CD4-positive, alpha-beta T cell treated with Interleukin-10 for 1 hour (primary cell): ENCODE measurements at regions not wholly inside any gene's neighbourhood (a gene's known extent, or its start where the extent isn't known, plus 50 kb on each side); places are given as distances from the start of the nearest gene placed in this dataset.

Experiments used
- DNase-seq: peaks from one replicate; pipeline ENCODE4 v3.0.0-alpha.2; 2020

DNA sequence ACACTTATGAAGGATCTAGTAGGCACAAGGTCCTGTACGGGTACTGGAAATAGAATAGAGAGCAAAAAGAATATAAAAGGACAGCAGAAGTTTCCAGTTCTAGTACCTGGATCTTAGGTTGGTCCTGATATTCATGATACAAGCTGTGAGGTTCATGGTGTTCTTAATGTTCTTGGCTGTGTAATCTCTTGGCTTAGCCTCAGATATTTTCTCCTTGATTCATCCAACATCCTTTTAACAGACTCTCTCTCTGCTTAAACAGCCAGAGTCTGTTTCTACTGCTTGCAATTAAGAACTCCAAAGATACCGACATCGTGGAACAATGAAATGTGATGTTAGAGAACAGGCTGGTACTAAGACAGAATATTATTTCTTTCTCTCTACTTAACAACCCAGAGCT, 49.9 kb downstream of the CNTN3 start:
- no peak for DNase-seq

DNA sequence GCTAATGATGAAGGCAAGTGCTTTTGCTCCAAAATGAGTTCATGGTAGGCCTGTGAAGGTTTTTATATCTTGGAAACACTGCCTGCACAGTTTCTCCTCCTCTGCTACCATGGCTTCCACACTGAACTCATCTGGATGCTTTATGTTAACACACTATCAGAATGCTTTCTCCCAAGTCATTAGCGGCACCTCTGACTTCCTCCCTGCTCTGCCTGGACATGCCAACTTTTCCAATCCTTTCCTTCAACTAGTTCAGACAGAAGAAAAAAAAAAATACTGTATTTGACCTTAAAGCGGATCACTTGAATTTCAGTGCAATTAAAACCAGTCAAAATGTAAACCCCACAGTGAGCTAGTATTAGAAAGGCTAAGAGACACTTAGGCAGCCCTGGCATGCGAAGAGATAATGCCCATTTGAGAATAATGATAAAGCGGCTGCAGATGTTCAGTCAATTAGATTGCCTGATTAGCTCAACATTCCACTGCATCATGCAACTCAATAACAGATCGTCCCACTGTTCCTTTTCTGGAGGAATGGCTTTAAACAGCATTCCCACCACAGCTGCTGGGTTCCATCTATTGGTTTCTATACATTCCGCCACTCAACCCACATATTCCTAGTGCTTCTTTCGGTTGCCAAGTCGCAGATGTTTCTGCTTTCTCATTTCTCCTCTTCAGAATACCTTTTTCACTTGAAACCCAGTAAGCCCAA, 51.7 kb downstream of the CNTN3 start:
- no peak for DNase-seq

DNA sequence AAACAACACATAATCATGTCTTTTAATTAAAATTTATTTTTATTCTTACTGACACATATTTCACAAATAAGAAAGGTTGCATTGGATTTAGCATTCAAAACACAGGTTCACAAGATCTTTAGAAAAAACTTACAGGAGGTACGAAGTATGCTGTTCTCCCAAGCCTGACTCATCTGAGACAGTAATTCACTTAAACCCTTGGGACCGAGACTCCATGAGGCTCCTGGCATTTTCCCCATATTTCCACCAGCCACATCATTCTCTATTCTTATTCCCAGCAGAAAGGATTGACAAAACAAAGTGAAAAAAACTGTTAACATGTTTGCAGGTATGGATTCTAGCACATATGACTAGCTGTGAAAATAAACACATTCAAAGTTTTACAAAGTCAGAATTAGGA, 52.6 kb downstream of the CNTN3 start:
- DNase-seq = no peak

DNA sequence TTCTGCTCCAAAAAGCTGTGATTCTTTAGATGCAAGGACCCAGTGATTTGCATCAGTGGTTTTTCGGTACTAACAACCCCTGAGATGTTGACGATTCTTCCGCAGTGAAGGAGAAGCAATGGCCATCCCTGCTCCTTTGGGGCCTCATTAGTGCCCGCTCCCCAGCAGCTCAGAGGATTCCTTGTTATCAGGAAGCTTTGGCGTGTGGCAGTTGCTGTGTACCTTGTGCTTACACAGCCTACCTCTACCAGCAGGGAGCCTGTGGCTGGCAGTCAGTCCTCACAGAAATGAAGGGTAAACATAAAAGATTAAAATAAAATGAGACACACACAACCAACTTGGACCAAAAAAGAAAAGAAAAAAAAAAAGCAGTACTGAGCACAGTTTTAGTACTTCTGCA, 55.2 kb downstream of the CNTN3 start:
- DNase-seq = no peak

DNA sequence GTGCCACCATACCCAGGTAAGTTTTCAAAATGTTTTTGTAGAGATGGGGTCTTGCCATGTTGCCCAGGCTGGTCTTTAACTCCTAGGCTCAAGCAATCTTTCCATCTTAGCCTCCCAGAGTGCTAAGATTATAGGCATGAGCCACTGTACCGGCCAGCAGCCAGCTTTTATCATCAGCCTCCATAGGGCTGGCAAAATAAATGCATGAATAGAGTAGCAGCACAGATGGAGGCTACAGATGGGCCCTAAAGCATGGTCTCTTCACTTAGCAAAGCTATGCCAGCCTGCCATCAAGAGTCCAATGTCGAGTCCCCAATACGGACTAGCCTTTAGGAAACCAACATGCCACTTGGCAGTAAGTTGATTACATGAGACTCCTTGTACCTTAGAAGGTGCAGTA, 63.8 kb downstream of the CNTN3 start:
- no peak for DNase-seq

DNA sequence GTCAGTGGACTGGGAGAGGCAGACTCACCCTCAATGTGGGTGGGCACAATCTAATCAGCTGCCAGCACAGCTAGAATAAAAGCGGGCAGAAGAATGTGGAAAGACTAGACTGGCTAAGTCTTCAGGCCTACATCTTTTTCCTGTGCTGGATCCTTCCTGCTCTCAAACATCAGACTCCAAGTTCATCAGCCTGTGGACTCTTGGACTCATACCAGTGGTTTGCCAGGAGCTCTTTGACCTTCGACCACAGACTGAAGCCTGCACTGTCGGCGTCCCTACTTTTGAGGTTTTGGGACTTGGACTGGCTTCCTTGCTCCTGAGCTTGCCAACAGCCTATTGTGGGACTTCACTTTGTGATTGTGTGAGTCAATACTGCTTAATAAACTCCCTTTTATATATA, 68.0 kb downstream of the CNTN3 start:
- no peak for DNase-seq

DNA sequence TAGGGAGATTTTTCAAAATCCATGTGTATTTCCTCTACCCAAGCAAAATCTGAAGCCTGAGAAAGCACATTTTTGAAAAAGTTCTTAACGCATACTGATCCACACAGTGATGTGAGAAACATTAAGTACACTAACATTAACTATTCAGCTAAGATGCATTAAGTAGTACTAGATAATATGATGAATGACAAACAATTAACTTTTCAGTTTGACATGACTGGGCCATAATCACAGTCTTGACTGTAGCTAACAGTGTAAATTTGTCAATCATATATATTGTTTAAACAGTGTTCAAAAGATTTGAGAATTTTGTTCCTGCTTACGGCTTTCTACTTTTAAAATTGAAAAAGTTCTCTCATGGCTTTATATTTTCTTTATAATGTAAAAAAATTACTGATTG, 72.0 kb downstream of the CNTN3 start:
- DNase-seq = no peak

DNA sequence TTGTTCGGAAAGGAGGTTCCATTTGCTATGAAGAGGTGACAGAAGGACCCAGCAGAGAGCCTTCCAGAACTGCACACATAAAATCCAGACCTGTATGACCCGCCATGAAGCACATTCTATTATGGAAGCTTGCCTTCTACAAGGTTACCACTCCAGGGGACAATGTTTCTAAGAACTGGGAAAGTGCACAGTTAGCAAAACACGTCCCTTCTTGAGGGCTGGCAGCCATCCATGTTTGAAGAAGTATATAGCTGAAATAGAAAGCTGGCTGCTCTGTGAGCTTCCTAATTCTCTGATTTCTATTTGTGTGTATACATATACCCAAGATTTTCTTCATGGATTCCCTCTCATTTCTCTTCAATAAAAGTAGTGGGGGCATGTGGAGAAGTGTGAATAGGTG, 74.6 kb downstream of the CNTN3 start:
- DNase-seq = no peak

DNA sequence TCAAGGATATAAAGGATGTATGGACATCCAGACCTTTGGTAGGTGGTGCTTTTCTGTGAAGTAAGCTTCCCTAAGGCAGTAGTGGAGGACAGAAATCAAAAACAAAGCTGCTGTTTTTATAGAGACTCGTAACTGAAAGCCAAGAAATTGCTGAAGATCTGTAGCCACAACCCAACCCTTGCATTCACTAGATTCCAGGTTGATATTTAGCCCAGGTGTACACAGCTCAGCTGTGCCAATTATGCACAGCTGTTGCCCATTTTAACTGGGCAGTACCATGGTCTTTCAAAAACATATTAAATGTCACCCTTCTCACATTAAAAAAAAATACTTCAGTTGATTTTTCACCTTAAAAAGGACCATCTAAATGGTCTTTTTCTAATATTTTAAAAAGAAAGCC, 75.8 kb downstream of the CNTN3 start:
- DNase-seq = no peak

DNA sequence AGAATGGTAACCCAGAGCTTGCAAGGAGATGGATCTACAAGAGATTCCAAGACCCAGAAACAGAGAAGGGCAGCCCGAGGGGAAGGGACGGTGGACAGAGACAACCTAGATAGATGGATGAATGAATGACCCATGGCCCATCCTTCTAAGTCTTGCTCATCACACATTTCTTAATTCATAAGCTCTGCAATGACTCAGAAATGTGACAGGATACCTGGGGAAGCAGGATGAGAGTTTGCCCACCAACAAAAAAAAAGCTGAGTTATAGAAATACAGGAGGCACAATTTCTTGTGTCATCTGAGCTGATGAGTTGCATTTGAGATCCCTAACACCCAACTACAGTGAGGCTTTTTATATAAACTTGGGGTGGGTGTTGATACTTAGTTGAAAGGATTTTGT, 76.6 kb downstream of the CNTN3 start:
- no peak for DNase-seq

DNA sequence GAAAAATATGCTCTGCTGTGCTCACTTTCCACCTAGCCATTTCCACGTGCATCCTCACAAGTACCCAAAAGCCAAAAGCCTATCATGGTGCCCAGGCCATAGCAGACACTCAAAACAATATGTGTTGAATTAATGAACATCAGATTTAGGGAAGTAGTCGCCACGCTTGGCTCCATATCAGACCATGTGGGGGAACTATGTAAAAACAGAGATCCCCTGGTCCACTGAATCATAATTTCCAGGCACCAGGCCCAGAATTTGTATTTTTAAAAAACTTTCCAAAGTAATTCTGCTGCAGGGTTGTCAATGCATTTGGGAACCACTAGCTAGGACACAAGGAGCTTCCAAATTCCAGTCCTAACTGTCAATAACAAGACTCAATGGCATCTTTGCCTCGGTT, 77.3 kb downstream of the CNTN3 start:
- DNase-seq = no peak

DNA sequence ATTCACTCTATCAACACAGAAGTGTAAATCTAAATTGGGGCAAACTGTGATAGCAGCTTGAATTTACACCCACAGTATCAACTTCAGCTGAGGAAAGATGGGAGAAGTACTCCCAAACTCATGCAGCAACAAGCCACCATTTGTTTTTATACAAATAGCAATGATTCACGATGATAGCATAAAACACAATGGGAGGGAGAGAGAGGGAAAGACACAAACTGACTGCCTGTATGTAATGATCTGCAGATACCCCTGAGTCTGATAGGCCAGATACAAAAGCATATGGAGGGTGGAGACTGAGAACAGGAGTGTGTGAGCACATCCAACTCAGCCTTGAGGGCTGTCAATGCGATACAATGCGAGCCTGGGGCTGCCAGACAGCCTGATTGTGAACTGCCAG, 79.2 kb downstream of the CNTN3 start:
- no peak for DNase-seq

DNA sequence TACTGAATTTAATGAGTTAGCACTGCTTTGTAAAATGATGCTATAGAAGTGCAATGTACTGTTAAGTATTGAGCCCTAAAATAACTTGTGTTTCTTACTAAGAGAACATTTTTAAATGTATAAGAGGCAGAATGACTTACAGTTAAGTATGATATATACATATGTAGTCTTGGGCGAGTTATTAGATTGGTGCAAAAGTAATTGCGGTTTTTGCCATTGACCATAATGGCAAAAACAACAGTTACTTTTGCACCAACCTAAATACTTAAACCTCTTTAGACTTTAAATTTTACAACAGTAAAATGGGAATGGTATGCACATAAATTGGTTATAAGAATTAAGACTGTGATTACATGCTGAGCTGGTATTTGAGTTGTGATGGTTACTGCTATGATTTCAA, 79.8 kb downstream of the CNTN3 start:
- DNase-seq = no peak

DNA sequence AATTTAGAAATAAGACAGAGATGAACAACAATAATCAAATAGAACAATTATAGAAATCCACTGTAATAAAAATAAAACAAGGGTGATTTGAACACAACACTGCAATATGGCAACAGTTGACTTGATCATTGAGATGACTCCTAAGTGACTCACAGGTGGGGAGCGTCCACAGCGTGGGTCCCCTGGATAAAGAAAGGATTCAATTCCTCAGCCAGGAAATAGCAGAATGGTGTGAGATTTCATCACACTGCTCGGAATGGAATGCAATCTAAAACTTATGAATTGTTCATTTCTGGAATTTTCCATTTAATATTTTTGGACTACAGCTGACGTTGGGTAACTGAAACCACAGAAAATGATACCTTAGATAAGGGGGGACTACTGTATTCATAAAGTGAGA, 82.0 kb downstream of the CNTN3 start:
- no peak for DNase-seq

DNA sequence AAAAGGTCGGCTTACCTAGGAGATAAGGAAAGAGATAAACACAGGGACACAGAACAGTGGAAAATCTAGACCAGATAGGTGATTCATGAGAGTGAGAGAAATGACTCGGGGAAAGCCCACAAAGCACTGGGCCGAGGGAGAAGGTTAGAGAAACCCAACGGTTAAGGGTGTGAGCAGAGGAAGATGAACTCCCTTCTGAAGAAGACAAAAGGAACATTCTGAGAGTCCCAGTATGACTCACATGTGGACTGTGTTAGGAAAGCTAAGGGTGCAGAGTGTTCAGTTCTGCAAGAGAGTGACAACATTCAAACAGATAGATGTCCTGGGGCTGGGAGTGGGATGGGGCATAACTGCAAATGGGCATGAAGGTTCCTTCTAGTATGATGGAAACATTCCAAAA, 83.0 kb downstream of the CNTN3 start:
- no peak for DNase-seq

DNA sequence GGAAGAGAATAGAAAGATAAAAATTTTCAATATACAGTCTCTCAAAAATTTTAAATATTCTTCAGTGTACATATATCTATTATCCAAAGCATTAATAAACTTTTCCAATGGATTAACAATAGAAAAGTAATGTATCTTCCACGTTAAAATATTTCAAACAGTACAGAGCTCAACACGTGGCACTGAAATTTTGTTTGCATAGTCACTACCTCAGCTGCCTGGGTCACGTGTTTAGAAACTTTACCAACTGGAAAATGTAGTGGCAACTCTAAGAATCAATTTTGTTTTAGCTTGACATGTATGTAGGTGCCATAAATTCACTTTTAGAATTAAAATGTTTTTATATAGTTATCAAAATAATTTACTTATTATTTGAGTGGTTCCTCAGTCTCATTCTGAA, 85.3 kb downstream of the CNTN3 start:
- no peak for DNase-seq

DNA sequence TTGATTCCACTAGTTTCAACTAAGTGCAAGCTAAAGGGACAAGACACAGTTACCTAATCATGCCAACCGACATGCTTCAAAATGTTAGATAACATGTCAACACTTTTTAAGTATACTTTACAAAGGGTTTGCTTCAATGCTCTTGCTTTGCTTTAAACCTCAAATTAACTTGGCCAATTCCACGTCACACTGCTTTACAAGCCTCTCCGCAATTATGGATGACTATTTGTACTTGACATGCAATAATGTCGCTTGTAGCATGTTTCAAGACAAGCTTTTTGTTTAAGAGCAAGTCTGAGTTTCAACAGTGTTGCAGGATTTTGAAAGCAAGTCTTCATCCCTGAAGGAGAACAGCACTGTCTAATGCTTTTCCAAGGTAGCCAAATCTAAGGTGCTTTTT, 86.9 kb downstream of the CNTN3 start:
- no peak for DNase-seq

DNA sequence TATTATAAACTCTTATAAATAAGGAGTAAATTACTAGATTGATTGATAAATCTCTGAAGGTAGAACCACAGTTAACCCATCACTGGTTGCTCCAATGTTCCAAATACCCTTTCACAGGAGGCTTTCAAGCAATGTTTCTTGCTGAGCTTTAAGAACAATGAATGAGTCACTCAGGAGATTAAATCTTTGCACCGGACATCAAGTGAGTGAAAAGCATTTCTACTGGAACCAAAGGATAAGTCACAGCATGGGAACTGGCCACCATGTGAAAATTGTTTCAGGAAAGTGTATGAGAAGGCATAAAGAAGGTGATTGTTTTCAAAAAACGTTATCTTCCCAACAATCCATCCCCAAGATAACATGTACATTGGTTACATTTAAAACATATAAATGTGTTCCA, 90.6 kb downstream of the CNTN3 start:
- no peak for DNase-seq

DNA sequence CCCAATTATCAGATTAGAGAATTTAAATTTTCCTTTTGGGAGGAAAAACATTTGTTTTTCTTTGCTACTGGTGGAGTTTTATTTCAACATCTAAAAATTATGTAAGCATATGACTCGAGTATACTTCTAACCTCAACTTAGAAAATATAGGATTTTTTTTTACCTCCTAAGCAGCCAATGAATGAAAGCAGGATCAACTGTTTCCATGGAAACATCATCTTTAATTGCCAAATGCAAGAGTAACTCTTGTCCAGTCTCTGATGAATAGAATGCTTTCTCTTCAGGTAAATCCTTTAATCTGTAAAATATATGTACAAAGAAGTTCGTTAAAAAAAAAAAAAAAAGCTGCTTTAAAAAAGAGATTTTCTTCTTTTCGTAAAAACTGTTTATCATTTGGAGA, 93.6 kb downstream of the CNTN3 start:
- no peak for DNase-seq

DNA sequence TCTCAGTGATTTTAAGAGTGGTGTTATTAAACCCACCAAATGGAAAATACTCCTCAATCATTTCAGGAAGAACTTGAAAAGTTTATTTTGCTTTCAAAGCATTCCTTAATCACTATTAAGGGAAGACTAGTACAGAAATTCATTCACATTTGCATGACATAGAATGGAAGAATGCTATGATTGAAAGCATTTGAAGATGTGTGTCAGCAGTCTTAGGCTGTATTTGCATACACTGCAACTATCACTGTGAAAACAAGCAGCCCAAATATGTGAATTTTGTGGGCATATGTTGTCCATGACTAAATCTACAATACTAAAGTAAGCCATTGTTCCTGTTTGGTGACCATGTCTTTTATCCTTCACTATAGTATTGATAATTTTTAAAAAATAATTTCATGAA, 95.8 kb downstream of the CNTN3 start:
- DNase-seq = no peak

DNA sequence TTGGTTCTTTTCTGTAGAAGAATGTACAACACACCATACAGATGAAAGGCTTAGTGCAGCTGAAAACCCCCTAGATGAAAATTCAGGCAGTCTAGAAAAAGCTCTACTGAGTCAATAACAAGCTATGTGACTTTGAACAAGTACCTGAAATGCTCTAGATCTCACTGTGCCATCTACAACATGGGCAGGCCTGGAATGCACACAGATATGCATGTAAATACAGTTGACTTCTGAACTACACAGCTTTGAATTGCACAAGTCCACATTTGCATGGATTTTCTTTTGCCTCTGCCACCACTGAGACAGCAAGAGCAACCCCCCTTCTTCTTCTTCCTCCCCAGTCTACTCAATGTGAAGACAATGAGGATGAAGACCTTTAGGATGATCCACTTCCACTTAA, 98.4 kb downstream of the CNTN3 start:
- DNase-seq = no peak

DNA sequence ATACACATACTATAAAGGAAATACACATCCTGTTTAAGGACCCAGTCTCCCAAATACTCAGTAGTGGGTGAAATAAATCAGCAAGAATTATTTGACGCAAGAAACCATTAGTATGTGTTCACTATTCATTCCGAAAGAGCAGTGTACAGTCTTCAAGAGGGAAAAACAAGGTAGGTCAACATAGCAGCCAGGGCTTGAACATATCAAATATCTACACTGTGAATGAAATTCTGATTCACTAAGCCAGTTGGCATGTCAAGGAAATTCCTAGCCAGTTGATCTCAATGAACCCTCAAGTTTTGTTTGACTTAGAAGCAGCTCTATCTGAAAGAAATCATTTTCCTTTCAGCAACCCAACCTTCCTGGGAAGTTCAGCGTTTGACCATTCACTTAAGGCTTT, 99.0 kb downstream of the CNTN3 start:
- no peak for DNase-seq

DNA sequence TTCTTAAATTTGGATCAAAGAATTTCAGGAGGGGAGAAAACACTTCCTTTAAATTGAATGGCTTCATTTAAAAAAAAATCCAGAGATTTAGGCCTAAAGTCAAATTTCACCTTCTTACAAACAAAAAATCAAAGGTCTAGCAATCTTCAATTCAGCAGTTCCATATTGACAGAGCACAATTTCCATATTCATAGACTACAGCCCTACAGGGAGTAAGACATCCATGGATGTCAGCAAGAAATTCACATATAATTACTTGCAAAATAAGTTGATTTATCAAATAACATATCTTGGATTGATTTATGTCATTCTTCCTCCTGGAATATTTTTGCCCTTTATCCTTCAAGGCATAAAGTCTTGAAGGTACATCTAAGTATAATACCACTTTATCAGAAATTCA, 103.4 kb downstream of the CNTN3 start:
- no peak for DNase-seq

DNA sequence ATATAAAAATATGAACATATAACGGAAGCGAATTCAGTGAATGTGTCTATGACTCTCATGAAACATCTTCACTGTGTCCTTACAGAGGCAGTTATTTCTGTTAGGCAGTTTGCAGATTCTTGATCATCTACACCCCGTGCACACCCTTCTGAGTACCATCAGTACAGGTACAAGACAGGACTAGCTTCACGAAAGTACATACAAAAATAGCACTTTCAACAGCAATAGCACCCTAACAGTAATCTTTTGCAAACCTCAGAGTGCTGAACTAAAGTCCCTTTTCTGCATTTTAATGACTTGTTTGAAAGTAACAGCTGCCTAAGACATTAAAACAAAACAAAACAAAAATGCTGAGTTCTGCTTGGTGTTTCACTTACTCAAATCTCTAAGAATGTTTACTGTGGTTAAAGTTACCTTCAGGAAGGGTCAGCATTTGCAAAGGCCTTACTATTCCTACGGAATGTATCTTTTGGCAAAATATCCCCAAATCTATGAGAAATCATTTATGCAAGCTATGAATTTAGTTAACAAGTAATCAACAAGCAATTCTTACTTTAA, 104.1 kb downstream of the CNTN3 start:
- DNase-seq = no peak

DNA sequence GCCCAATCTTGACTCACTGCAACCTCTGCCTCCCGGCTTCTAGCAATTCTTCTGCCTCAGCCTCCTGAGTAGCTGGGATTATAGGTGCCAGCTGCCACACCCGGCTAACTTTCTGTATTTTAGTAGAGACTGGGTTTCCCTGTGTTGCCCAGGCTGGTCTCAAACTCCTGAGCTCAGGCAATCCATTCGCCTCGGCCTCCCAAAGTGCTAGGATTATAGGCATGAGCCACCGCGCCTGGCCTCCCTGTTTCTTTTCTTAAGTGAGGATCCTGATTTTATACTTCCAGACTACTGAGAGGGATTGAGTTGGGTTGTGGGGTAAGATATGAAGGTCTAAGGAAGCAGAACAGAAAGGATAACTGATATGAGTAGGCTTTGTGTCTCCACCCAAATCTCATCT, 106.8 kb downstream of the CNTN3 start:
- no peak for DNase-seq

DNA sequence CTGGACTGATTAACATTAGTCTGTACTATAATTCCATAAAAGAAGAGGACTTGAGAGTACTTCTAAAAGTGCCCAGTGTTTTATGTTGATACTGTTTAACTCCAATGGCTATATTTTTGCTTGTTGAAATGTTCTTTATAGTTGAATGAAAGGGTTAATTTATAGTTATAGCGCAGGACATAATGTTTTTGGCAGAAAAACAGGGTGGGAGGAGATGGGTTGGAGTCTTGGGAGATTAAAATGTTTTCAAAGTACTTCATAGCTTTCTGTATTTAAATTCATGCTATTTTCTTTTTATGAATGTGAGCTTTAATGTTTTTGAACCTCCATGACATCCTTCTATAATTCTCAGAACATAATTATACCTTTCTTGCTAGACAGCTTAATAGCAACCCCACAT, 108.2 kb downstream of the CNTN3 start:
- DNase-seq = no peak
